ENCODE measurements at regions not wholly inside any gene's neighbourhood (a gene's known extent, or its start where the extent isn't known, plus 50 kb on each side); places are given as distances from the start of the nearest gene placed in this dataset.

DNA sequence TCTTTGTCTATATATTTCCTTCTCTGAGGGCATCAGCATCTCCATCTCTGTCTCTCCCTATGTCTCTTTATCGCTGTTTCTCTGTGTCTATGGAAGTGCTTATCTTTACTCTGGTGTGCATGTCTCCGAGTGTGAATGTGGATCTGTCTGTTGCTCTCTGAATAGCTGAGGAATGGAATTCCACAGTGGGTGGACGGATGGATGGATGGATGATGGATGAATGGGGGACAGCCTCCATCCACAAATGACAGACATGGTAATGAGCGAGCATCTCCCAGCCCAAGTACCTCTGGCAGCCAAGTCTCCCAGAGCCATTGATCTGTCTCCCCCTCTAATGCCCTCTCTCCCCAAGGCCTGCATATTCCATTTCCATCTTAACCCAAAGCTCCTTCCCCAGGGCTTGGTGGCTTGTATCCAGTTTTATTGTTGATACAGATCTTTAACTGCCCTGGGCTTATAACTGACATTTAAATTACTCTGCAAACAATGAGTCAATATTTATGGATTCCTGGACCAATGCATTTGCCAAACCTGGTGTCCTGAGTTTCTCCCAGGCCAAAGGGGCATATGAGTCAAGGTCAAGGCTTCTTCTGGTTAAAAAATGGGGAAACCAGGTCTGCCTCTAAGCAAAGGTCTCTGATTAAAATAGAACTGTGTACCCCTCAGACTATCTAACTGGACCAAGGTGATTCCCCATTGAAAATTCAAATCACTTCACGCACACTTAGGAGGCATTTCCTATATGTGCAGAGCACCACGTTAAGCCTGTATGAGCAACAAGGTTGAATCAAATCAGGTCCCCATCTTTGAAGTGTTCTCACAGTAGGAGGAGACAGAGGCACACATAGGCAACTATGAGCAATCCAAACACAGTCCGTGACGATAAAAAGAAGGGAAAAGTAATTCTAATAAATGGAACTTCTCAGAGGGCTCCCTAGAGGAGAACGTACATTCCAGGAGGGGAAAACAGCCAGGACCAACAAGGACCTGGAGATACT lies 109.9 kb downstream of the TLE3 start:
- DNase-seq (ENCODE audit: low spot score), result no peak

GRCh38 chr15:69988541-69989225 lies 109.0 kb downstream of the TLE3 start:
- DNase-seq (ENCODE audit: low spot score), result no peak

- DNase-seq (ENCODE audit: low spot score), result no peak
These were observed 106.9 kb downstream of the TLE3 start for GRCh38 chr15:69990566-69991421.

DNA sequence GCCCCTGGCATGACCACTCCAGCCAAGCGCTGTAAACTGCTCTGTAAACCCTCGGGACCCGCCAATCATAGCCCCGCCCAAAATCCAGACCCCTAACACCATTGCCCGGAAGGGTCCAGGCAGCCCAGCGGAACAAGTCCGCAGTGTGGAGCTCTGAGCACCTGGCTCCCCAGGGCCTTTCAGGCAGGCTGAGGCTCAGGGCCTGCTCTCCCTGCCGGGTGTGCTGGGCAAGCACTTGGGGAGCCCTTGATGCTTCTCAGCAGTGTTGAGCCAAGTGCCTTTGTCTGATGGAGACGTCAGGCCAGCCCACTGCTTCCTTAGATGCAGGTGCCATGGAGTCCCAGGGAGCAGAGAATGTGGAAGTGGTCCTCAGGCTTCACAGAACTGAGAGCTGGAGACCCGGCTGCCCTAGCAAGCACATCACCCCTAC lies 106.2 kb downstream of the TLE3 start:
- no peak for DNase-seq (ENCODE audit: low spot score)

- DNase-seq (ENCODE audit: low spot score), result no peak
These were observed 105.4 kb downstream of the TLE3 start for GRCh38 chr15:69992348-69992747.

DNA sequence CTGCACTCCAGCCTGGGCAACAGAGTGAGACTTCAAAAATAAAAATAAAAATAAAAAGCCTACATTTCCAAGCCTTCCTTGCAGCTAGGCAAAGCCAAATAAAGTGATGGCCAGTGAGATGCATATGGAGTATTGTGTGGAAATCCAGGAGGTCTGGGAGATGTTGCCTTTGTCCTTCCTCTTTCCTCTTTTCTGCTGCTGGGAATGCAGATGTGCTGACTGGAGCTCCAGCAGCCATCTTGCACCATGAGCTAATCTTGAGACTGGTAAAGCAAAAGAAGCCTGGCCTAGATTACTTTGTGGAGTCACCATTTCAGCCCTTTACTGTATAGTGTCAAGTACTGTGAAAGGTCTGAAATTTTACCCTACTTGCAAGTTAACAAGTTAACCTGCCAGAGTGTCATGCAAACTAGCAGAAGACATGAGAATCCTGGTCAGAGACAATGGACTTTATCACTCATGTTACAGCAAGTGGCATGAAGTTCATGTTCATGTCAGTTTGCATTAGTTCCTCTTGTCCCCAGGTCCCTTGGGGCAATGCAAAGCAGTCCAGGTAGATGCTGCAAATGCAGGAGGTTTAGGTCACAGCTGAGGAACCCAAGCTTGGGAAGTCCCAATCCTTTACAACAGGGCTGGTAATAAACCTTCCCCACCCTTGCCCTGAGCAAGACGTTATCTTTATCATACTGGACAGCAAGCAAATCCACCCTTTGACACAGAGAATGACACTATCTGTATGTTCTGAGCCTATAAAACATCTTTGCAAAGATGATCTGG lies 103.1 kb downstream of the TLE3 start:
- no peak for DNase-seq (ENCODE audit: low spot score)

GRCh38 chr15:69996321-69997160 lies 101.2 kb downstream of the TLE3 start:
- DNase-seq (ENCODE audit: low spot score), result no peak

GRCh38 chr15:69997161-69997485 lies 100.6 kb downstream of the TLE3 start:
- DNase-seq (ENCODE audit: low spot score), result no peak

Measured in putamen (tissue), 1 donor.